ENCODE measurements at regions not wholly inside any gene's neighbourhood (a gene's known extent, or its start where the extent isn't known, plus 50 kb on each side); places are given as distances from the start of the nearest gene placed in this dataset.

DNA sequence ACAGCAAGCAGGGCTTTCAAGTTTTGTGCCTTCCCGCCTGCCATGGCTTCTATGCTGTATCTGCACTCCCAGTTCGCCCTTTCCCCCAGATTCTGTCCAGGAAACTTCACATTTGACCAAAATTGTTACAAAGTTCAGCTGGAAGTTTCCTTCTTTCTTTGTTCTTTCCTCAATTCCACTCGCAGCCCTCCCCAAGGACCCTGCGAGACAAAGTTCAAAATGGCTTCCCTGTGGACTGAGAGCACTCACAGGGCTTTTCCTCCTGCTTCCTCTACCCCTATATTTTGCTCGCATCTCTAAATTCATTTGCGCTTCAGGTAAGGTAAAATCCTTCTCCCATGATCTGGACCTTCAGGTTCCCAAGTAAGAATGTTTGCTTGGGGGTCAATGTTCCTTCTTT, 1348.4 kb upstream of the B3GALT2 start:
- TF ChIP-seq ESRRG (CRISPR knock-in tag; IDR thresholded peaks at IDR 0.05) (no peak), RARB (CRISPR knock-in tag; IDR thresholded peaks at IDR 0.05) (no peak), ZFP30 (CRISPR knock-in tag; IDR thresholded peaks at IDR 0.05) (no peak), PPARA (CRISPR knock-in tag; IDR thresholded peaks at IDR 0.05; ENCODE audit: borderline replicate concordance) (no peak), TSHZ2 (CRISPR knock-in tag; IDR thresholded peaks at IDR 0.05) (no peak), POU6F1 (CRISPR knock-in tag; IDR thresholded peaks at IDR 0.05; ENCODE audit: borderline replicate concordance, low read depth) (no peak), BACH2 (CRISPR knock-in tag; IDR thresholded peaks at IDR 0.05; ENCODE audit: borderline replicate concordance) (no peak), ZNF565 (CRISPR knock-in tag; conservative IDR thresholded peaks at IDR 0.05; ENCODE audit: low read depth) (no peak), ZNF70 (CRISPR knock-in tag; IDR thresholded peaks at IDR 0.05) (no peak)
- TF ChIP-seq, protein P1, sequence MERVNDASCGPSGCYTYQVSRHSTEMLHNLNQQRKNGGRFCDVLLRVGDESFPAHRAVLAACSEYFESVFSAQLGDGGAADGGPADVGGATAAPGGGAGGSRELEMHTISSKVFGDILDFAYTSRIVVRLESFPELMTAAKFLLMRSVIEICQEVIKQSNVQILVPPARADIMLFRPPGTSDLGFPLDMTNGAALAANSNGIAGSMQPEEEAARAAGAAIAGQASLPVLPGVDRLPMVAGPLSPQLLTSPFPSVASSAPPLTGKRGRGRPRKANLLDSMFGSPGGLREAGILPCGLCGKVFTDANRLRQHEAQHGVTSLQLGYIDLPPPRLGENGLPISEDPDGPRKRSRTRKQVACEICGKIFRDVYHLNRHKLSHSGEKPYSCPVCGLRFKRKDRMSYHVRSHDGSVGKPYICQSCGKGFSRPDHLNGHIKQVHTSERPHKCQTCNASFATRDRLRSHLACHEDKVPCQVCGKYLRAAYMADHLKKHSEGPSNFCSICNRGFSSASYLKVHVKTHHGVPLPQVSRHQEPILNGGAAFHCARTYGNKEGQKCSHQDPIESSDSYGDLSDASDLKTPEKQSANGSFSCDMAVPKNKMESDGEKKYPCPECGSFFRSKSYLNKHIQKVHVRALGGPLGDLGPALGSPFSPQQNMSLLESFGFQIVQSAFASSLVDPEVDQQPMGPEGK (CRISPR knock-in tag; IDR thresholded peaks at IDR 0.05; ENCODE audit: borderline replicate concordance) = no peak
- TF ChIP-seq, protein P2, sequence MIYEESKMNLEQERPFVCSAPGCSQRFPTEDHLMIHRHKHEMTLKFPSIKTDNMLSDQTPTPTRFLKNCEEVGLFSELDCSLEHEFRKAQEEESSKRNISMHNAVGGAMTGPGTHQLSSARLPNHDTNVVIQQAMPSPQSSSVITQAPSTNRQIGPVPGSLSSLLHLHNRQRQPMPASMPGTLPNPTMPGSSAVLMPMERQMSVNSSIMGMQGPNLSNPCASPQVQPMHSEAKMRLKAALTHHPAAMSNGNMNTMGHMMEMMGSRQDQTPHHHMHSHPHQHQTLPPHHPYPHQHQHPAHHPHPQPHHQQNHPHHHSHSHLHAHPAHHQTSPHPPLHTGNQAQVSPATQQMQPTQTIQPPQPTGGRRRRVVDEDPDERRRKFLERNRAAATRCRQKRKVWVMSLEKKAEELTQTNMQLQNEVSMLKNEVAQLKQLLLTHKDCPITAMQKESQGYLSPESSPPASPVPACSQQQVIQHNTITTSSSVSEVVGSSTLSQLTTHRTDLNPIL (CRISPR knock-in tag; IDR thresholded peaks at IDR 0.05; ENCODE audit: low read depth) = no peak
- ATAC-seq = peak; percentile 19; the same call in 1 of the 3 replicates

DNA sequence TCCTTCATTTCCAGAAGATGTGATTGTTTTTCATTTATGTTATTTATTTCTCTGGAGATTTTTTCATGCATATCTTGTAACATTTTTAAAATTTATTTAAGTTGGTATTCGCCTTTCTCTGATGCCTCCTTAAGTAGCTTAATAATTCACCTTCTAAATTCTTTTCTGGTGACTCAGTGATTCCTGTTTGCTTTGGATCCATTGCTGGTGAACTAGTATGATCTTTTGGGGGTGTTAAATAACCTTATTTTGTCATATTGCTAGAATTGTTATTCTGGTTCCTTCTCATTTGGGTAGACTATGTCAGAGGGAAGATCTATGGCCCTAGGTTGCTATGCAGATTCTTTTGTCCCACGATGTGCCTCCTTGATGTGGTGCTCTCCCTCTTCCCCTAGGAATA, 1347.2 kb upstream of the B3GALT2 start:
- ATAC-seq = no peak
- no peak for TF ChIP-seq ZNF8 (CRISPR knock-in tag; IDR thresholded peaks at IDR 0.05)
- no peak for TF ChIP-seq PPARA (CRISPR knock-in tag; IDR thresholded peaks at IDR 0.05; ENCODE audit: borderline replicate concordance)
- TF ChIP-seq TOX (CRISPR knock-in tag; IDR thresholded peaks at IDR 0.05; ENCODE audit: borderline replicate concordance) = no peak
- no peak for TF ChIP-seq ESRRG (CRISPR knock-in tag; IDR thresholded peaks at IDR 0.05)
- TF ChIP-seq OSR1 (CRISPR knock-in tag; IDR thresholded peaks at IDR 0.05) = no peak
- no peak for TF ChIP-seq SNAI2 (CRISPR knock-in tag; IDR thresholded peaks at IDR 0.05)
- TF ChIP-seq TSHZ2 (CRISPR knock-in tag; IDR thresholded peaks at IDR 0.05) = no peak
- TF ChIP-seq ARNTL (CRISPR knock-in tag; IDR thresholded peaks at IDR 0.05; ENCODE audit: borderline replicate concordance, low read depth) = no peak
- no peak for TF ChIP-seq BACH2 (CRISPR knock-in tag; IDR thresholded peaks at IDR 0.05; ENCODE audit: borderline replicate concordance)
- TF ChIP-seq ZFP30 (CRISPR knock-in tag; IDR thresholded peaks at IDR 0.05) = no peak
- no peak for TF ChIP-seq CSDC2 (CRISPR knock-in tag; IDR thresholded peaks at IDR 0.05)

DNA sequence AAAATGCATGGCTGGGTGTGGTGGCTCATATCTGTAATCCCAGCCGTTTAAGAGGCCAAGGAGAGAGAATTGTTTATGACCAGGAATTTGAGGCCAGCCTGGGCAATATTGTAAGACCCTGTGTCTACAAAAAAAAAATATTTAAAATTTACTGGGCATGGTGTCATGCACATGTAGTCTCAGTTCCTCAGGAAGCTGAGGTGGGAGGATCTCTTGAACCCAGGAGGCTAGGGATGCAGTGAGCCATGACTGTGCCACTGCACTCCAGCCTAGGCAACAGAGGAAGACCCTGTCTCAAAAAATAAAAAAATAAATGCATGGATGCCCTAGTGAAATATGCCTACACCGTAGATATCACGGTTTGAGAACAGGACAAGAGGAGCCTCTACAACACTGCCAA, 1331.2 kb upstream of the B3GALT2 start:
- no peak for ATAC-seq
- TF ChIP-seq ZNF565 (CRISPR knock-in tag; conservative IDR thresholded peaks at IDR 0.05; ENCODE audit: low read depth) (no peak), GLIS3 (CRISPR knock-in tag; IDR thresholded peaks at IDR 0.05) (no peak), PPARA (CRISPR knock-in tag; IDR thresholded peaks at IDR 0.05; ENCODE audit: borderline replicate concordance) (no peak), BACH2 (CRISPR knock-in tag; IDR thresholded peaks at IDR 0.05; ENCODE audit: borderline replicate concordance) (no peak), POU6F1 (CRISPR knock-in tag; IDR thresholded peaks at IDR 0.05; ENCODE audit: borderline replicate concordance, low read depth) (no peak), ARNTL (CRISPR knock-in tag; IDR thresholded peaks at IDR 0.05; ENCODE audit: borderline replicate concordance, low read depth) (no peak), OSR1 (CRISPR knock-in tag; IDR thresholded peaks at IDR 0.05) (no peak), TOX (CRISPR knock-in tag; IDR thresholded peaks at IDR 0.05; ENCODE audit: borderline replicate concordance) (no peak)
- TF ChIP-seq, protein P2 (CRISPR knock-in tag; IDR thresholded peaks at IDR 0.05; ENCODE audit: low read depth) = no peak
- TF ChIP-seq, protein P3, sequence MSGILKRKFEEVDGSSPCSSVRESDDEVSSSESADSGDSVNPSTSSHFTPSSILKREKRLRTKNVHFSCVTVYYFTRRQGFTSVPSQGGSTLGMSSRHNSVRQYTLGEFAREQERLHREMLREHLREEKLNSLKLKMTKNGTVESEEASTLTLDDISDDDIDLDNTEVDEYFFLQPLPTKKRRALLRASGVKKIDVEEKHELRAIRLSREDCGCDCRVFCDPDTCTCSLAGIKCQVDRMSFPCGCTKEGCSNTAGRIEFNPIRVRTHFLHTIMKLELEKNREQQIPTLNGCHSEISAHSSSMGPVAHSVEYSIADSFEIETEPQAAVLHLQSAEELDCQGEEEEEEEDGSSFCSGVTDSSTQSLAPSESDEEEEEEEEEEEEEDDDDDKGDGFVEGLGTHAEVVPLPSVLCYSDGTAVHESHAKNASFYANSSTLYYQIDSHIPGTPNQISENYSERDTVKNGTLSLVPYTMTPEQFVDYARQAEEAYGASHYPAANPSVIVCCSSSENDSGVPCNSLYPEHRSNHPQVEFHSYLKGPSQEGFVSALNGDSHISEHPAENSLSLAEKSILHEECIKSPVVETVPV (CRISPR knock-in tag; IDR thresholded peaks at IDR 0.05) = no peak
